ENCODE measurements at regions not wholly inside any gene's neighbourhood (a gene's known extent, or its start where the extent isn't known, plus 50 kb on each side); places are given as distances from the start of the nearest gene placed in this dataset.

DNA sequence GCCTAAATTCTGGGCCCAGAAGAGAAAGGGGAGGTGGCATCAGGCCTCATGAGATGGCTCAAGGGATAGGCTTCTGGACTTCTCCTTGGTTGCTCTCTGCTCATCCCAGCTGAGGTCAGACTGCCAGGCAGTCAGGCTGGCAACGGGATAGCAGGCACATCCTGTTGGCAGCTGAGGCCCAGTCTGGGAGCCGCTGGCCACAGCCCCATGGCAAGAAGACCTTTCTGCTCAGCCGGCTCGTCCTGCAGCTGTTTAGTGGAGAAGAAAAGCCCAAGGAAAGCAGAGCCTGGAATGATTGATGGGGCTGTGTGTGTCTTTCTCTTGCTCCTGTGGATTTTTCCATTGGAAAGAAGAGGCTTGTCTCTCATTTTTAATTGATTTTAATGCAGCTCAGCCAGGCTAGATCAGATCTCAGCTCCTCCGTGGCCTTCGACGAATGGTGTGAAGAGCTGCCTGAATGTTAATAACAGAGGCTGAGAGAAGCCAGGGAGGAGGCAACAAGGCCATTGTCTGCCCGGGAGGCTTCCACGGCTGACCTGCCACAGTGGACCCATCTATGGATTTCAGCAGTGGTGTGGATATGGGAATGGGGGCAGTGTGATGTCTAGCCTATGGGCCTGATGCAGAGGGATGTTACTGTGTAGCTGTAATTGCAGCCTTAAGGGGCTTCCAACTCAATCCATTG lies 99.5 kb downstream of the HS1BP3 start:
- peak overlapping the region in 3 of 4 donors; percentile 3 to 5 (median 3) for H3K27ac ChIP-seq
- no peak for TF ChIP-seq POLR2AphosphoS5 (IDR thresholded peaks at IDR 0.05)
- TF ChIP-seq, protein P1, sequence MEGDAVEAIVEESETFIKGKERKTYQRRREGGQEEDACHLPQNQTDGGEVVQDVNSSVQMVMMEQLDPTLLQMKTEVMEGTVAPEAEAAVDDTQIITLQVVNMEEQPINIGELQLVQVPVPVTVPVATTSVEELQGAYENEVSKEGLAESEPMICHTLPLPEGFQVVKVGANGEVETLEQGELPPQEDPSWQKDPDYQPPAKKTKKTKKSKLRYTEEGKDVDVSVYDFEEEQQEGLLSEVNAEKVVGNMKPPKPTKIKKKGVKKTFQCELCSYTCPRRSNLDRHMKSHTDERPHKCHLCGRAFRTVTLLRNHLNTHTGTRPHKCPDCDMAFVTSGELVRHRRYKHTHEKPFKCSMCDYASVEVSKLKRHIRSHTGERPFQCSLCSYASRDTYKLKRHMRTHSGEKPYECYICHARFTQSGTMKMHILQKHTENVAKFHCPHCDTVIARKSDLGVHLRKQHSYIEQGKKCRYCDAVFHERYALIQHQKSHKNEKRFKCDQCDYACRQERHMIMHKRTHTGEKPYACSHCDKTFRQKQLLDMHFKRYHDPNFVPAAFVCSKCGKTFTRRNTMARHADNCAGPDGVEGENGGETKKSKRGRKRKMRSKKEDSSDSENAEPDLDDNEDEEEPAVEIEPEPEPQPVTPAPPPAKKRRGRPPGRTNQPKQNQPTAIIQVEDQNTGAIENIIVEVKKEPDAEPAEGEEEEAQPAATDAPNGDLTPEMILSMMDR (IDR thresholded peaks at IDR 0.05): no peak
- TF ChIP-seq POLR2A (IDR thresholded peaks at IDR 0.05): no peak
- TF ChIP-seq EP300 (IDR thresholded peaks at IDR 0.05; ENCODE audit: low read depth): no peak
- no peaks in the 10 kb centered on the region for H3K9me3 ChIP-seq
- H3K27me3 ChIP-seq: no peaks in the 10 kb centered on the region
- H3K36me3 ChIP-seq: no peaks in the 10 kb centered on the region
- H3K4me1 ChIP-seq: no peaks in the 10 kb centered on the region
- WGBS, 2 donors (ENCODE audit: low coverage in 1 of 2): 62% methylated on average over 9 of the region's 9 CpGs; no CpG with 5 or more reads in 1 of the 2 donors
- no peak for DNase-seq
- no peak overlapping the region for H3K4me3 ChIP-seq
- in situ Hi-C loops (cut with MboI; ENCODE audit: low pct_ligation_motif_present in 1 of 4, low pct_unique_long_range_greater_than_20kb in 1 of 4, low sequenced_read_pairs in 3 of 4): no loop called here
- intact Hi-C loops (cut with DNase I; ENCODE audit: low total_unique reads): no loop called here

DNA sequence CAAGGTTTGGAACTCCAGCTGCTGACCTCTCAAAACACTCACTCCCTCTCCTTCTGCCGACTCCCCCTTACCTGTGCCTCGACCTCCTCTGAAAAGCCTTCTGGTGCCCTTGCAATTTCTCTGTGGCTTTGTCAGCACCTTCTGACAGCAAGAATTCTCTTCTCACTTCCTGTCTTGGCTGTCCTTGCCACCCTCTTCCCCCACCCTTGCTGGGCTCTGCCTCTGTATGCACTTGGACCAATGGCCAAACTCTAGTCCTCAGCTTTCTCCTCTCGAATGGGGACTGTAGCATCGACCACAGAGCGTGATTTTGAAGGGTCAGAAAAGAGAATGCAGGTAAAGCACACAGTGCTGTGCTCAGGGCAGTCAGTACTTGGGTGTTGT lies 99.0 kb downstream of the HS1BP3 start:
- 80 to 88% methylated on average over 4 to 5 of the region's 5 CpGs for WGBS, 2 donors (ENCODE audit: low coverage in 1 of 2)
- no peaks in the 10 kb centered on the region for H3K9me3 ChIP-seq
- TF ChIP-seq, protein P1 (IDR thresholded peaks at IDR 0.05): no peak
- no peak for TF ChIP-seq POLR2A (IDR thresholded peaks at IDR 0.05)
- TF ChIP-seq POLR2AphosphoS5 (IDR thresholded peaks at IDR 0.05): no peak
- TF ChIP-seq EP300 (IDR thresholded peaks at IDR 0.05; ENCODE audit: low read depth): no peak
- no peak overlapping the region for H3K27ac ChIP-seq
- intact Hi-C loops (cut with DNase I; ENCODE audit: low total_unique reads) (no loop called here), in situ Hi-C loops (cut with MboI; ENCODE audit: low pct_ligation_motif_present in 1 of 4, low pct_unique_long_range_greater_than_20kb in 1 of 4, low sequenced_read_pairs in 3 of 4) (no loop called here)
- DNase-seq: no peak
- H3K27me3 ChIP-seq: no peaks in the 10 kb centered on the region
- H3K4me3 ChIP-seq: no peak overlapping the region
- no peaks in the 10 kb centered on the region for H3K4me1 ChIP-seq
- H3K36me3 ChIP-seq: no peaks in the 10 kb centered on the region

DNA sequence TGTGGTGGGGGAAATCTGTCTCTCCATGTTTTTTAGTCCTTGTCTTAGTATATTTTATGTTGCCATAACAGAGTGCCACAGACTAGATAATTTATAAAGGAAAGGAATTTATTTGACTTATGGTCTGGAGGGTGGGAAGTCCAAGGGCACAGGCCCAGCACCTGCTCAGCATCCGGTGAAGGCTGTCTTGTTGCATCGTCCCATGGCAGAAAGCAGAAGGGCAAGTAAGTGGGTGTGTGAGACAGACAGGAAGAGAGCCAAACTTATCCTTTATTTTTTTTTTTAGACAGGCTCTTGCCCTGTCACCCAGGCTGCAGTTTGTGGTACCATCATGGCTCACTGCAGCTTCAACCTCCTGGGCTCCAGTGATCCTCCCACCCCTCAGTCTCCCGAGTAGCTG lies 98.1 kb downstream of the HS1BP3 start:
- no peak for DNase-seq
- Histone ChIP-seq H3K36me3 (no peaks in the 10 kb centered on the region), H3K4me3 (no peak overlapping the region), H3K9me3 (no peaks in the 10 kb centered on the region), H3K27me3 (no peaks in the 10 kb centered on the region), H3K27ac (no peak overlapping the region), H3K4me1 (no peaks in the 10 kb centered on the region)
- WGBS, 2 donors (ENCODE audit: low coverage in 1 of 2): 80 to 84% methylated on average over 1 to 3 of the region's 3 CpGs
- intact Hi-C loops (cut with DNase I; ENCODE audit: low total_unique reads): no loop called here
- in situ Hi-C loops (cut with MboI; ENCODE audit: low pct_ligation_motif_present in 1 of 4, low pct_unique_long_range_greater_than_20kb in 1 of 4, low sequenced_read_pairs in 3 of 4): no loop called here
- TF ChIP-seq POLR2A (IDR thresholded peaks at IDR 0.05): no peak
- TF ChIP-seq, protein P1 (IDR thresholded peaks at IDR 0.05): no peak
- no peak for TF ChIP-seq EP300 (IDR thresholded peaks at IDR 0.05; ENCODE audit: low read depth)
- TF ChIP-seq POLR2AphosphoS5 (IDR thresholded peaks at IDR 0.05): no peak

DNA sequence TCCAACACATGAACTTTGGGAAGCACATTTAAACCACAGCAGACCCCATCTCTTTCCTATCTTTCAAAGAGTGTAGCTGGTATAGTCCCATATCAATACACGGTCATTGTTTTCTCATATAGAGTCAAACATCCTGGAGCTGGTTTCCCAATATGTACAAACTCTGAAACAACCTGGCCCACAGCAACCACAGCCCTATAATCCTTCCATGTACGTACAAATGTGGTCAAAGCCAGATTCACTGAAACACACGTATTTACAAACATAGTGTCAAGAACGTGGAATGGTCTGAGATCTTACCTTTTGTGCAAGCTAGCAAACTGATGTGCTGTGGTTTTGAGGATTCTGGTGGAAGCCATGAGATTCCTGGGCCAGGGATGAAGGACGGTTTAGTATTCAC lies 97.3 kb downstream of the HS1BP3 start:
- Histone ChIP-seq H3K36me3 (no peaks in the 10 kb centered on the region), H3K27me3 (no peaks in the 10 kb centered on the region), H3K4me1 (no peaks in the 10 kb centered on the region), H3K4me3 (no peak overlapping the region), H3K9me3 (no peaks in the 10 kb centered on the region), H3K27ac (no peak overlapping the region)
- no peak for DNase-seq
- WGBS, 2 donors (ENCODE audit: low coverage in 1 of 2): 74 to 92% methylated on average over 4 to 5 of the region's 5 CpGs
- TF ChIP-seq, protein P1 (IDR thresholded peaks at IDR 0.05): no peak
- TF ChIP-seq POLR2A (IDR thresholded peaks at IDR 0.05): no peak
- no peak for TF ChIP-seq EP300 (IDR thresholded peaks at IDR 0.05; ENCODE audit: low read depth)
- no peak for TF ChIP-seq POLR2AphosphoS5 (IDR thresholded peaks at IDR 0.05)
- in situ Hi-C loops (cut with MboI; ENCODE audit: low pct_ligation_motif_present in 1 of 4, low pct_unique_long_range_greater_than_20kb in 1 of 4, low sequenced_read_pairs in 3 of 4) (no loop called here), intact Hi-C loops (cut with DNase I; ENCODE audit: low total_unique reads) (no loop called here)
